ENCODE measurements at regions not wholly inside any gene's neighbourhood (a gene's known extent, or its start where the extent isn't known, plus 50 kb on each side); places are given as distances from the start of the nearest gene placed in this dataset.

- no peak for DNase-seq
Measured at GRCh38 chr14:48991141-48991540, 595.0 kb downstream of the RPS29 start.

GRCh38 chr14:48983351-48983888 is 602.8 kb downstream of the RPS29 start:
- no peak for DNase-seq

DNA sequence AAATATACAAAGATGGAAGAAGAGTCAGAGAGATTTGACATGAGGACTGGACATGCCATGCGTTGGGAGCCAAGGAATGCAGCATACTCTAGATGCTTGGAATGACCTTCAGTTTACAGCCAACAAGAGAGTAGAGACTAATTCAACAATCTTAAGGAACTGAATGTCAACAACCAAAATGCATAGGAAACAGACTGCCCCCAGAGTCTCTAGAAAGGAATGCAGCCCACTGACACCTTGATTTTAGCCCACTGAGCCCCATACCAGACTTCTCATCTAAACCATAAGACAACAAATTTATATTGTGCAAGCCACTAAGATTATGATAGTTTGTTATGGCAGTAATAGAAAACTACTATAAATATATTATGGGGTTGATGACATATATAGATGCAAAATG is 611.2 kb downstream of the RPS29 start:
- no peak for DNase-seq

- DNase-seq, result no peak
Measured at GRCh38 chr14:48973151-48973550, 613.0 kb downstream of the RPS29 start.

- peak in 1 of 5 experiments; percentile 47 for DNase-seq
Measured at GRCh38 chr14:48970943-48971342, 615.2 kb downstream of the RPS29 start.

- DNase-seq, result peak in 1 of 5 experiments; percentile 79
Measured at GRCh38 chr14:48967419-48967818, 618.8 kb downstream of the RPS29 start.

- no peak for DNase-seq
Measured at GRCh38 chr14:48963231-48963790, 622.9 kb downstream of the RPS29 start.

DNA sequence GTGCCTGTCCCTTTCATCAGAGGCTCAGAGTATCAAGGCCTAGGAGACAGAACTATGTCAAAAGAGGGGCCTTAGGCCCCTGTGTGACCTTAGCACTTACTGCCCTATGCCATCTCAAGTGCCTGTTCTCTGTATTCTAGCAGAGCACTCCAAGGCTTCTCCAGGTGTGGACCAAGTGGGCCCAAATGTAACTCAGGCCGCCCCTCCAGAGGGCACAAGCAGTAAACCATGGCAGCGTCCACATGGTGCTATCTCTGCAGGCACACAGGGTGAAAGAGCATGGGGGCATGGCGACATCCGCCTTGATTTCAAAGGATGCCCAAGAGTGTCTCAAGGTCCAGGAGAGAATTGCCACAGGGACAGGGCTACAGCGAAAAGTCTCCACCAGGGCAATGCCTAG is 628.7 kb downstream of the RPS29 start:
- DNase-seq, result no peak

GRCh38 chr14:48955857-48956256 is 630.3 kb downstream of the RPS29 start:
- no peak for DNase-seq

- DNase-seq, result no peak
Measured at GRCh38 chr14:48954446-48954845, 631.7 kb downstream of the RPS29 start.

- DNase-seq, result no peak
Measured at GRCh38 chr14:48944809-48945208, 641.4 kb downstream of the RPS29 start.

DNA sequence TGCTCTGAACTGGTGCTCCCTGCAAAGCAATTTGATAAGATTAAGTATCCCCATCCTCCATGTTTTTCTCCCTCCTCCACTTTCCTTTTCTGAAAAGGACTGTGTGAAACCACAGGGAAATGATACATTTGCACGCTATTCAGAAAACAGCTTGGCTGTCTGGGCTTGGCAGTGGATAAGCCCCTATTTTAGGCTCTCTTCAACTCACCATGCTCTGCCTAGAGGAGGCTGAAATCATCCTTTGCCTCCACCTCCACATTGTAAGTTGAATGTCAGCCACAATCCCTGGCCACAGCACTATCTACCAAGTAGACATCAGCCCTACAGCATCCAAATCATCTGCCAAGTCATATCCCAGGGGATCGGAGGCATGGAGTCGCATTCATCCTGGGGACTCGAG is 642.3 kb downstream of the RPS29 start:
- DNase-seq, result no peak

DNA sequence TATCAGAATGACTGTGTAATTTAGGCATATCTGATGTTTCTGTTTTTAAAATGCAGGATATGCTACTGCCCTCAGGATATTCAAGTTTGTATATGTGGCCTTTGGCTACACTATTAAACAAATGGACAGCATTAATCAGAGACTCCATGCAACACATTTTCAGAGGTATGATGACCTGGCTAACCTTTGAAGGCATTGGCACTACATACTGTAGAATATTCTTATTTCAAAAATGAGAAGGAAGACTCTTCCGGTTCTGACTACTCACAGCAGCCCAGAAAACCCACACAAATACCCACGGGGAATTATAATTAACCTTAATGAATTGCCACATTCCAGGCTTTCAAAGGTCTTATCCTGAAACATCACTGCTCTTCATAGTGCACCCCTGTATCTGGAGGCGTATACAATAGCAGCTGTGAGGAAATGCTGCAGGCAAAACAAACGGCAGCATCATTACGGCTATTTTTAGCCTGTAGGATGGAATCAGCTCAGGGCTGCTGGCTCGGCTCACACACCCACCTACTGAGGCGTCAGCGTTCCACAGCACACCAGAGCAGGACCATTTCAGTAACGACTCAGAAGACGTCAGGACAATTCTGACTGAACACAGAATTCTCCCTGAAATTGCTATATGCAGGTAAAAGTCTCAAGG is 648.5 kb downstream of the RPS29 start:
- no peak for DNase-seq

DNA sequence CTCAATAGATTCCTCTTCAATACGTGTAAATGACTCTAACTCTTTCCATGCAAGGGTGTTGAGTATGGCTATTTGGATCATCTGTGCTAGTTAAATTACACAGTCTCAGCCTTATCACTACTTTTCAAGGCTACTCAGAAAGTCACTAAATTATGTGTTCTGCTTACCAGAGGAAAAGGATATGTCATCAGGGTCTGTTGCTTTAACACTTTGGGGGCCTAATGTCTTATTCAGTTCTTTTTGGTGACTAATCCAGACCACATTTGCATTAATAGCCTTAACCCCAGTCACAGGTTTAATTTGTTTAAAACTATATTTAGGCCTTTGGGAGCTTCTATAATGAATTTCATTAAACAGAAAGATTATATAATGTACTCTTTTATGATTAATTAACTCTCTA is 649.3 kb downstream of the RPS29 start:
- no peak for DNase-seq

DNA sequence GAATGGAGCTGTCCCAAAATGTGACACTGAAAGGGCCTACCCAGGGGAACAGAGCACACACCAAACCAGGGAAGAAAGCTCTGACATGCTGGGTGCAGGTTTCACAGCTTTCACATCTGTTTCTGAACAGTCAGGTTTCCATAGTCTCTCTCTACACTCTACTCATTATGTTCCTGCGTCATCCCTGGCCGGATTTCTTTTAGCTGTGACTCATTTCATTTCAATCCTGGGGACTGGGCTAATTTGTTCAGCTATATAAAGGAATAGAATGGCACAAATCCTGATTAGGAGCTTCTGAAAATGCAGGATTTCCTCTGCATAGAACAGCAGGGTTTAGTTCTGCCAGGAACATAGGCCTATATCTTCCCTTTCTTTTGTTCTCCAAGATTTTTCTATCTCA is 649.8 kb downstream of the RPS29 start:
- no peak for DNase-seq

DNA sequence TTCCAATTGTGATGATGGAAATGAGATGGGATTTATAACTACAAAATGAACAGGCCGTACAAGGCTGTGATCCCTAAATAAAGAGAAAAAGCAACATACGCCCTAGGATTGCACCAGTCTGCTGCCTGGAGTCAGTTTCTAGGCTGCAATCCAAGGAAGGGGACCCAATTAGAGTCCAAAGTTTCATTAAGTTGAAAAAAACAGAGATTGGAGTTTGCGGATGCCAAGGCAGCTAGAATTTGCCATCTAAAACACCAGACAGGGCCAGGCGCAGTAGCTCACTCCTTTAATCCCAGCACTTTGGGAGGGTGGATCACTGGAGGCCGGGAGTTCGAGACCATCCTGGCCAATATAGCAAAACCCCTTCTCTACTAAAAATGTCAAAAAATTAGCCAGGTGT is 661.0 kb downstream of the RPS29 start:
- DNase-seq, result no peak

GRCh38 chr14:48914921-48915320 is 671.3 kb downstream of the RPS29 start:
- no peak for DNase-seq

GRCh38 chr14:48914382-48914781 is 671.8 kb downstream of the RPS29 start:
- no peak for DNase-seq

DNA sequence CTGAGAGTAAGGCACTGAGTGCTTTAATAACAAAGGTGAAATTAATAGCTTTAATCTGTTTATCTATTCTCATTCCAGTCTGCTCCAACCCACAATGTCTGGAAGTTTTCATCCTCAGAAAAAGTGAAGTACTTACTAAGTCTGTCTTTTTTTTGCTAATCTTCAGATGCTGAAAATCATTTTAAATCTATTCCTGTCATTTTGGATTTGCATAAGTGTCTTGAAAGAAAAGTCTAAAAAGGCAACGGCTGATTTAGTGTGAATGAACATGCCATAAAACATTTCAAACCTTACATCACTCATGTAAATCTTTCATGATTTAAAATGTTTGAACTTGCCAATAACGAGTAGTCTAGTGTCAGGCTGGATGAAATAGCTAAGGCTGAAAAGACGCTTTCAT is 685.6 kb downstream of the RPS29 start:
- no peak for DNase-seq

DNA sequence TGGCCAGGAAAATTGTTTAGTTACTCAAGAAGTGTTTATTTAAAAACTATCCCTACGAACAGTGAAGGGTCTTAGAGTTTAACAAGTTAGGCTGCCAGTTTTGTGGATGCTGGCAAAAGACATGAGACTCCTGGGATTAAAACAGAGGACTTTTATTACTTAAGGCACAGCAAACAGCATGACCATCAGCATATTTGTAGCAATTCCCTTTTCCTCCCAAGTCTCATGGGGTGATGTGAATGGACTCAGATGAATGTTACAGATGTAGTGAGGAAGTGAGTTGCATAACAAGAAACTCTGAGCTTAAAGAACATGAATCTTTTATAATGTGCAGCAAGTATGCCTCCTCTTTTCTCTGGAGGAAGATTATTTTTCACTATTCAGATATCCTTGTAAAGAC is 695.8 kb downstream of the RPS29 start:
- DNase-seq, result no peak

DNA sequence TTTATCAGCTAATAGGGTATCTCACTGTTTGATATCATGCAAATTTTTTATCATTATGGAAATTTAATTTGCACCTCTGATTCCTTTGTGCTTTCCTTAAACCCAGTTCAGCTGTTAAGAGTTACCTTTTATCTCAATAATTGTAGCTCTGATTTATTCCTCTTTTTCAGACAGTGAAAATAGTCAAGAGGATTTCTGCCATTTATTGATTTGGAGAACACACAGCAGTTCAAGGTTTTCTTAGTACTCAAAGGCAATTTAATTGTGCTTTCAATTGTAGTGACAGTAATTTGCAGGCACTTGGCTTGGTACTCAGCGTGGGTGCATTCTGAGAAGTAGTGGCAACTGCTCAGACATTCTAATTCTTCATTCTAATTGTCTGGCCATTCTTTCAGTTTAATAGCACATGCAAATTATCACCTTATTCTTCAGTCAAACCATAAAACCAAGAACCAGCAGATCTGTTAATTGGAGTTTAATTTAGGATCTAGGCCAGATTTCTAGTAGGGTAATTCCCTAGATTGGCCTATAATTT is 709.3 kb downstream of the RPS29 start:
- DNase-seq, result no peak

DNA sequence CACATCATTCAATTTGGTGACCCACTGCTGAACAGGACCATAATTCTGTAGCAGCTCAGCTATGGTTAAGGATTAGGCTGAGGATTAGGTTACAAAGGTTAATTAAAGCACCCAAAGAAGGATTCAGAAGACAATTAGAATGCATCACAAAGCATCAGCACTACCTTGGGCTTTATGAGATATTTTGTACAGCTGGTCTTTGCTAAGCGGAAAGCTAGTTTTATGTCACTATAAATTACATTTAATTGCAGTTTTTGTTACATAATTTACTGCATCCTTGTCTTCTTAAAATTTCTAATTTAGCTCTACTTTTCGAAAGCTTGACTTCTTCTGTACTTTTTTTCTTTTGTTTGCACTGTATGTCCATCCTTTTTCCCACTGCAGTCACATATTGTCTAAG is 711.5 kb downstream of the RPS29 start:
- no peak for DNase-seq

DNA sequence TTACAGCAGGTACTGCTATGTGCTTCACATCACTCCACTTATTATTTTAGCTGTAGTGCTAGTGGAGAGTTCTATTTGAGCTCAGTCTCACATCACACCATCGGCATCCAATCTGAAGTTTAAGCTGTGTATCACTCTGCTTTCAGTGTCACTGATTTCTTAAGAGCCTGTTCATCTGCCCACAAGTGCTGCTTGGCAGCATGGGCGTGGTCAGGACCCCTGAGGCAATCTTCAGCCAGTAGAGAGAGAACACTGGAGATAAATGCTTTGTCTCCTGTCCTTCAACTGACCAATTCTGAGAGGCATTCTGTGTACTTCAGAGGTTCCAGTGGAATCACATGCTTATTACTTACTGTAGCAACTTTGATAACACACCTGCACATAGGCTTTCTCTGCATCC is 728.8 kb downstream of the RPS29 start:
- no peak for DNase-seq

GRCh38 chr14:48853159-48853558 is 733.0 kb downstream of the RPS29 start:
- no peak for DNase-seq
